Mesendoderm (in vitro differentiated cells): ENCODE measurements at regions not wholly inside any gene's neighbourhood (a gene's known extent, or its start where the extent isn't known, plus 50 kb on each side); places are given as distances from the start of the nearest gene placed in this dataset.

Experiments
- DNase-seq: peaks from one replicate; pipeline ENCODE4 v3.0.0; 2013
- H2AK5ac ChIP-seq: 2 replicates; pipeline ENCODE4 v1.6.1; 2013; ENCODE audit warnings: low read length, inconsistent platforms
- H2BK120ac ChIP-seq: 2 replicates; pipeline ENCODE4 v1.6.1; 2013; ENCODE audit warnings: low read depth, mild to moderate bottlenecking, low read length, moderate library complexity, mixed read lengths
- H2BK15ac ChIP-seq: replicated peaks from 2 replicates; pipeline ENCODE4 v1.6.1; 2013; ENCODE audit warnings: low read depth, mild to moderate bottlenecking, moderate library complexity
- H2BK5ac ChIP-seq: 2 replicates; pipeline ENCODE4 v1.6.1; 2013; ENCODE audit warnings: low read length, inconsistent platforms
- H3K18ac ChIP-seq: 2 replicates; pipeline ENCODE4 v1.6.1; 2013; ENCODE audit warnings: mild to moderate bottlenecking, low read length, mixed read lengths
- H3K23ac ChIP-seq: one replicate; pipeline ENCODE4 v1.6.1; 2013; ENCODE audit warnings: low read length
- H3K27ac ChIP-seq: 2 replicates; pipeline ENCODE4 v1.5.1; 2013; ENCODE audit warnings: low read depth, mild to moderate bottlenecking, inconsistent platforms, low read length, moderate library complexity
- H3K27me3 ChIP-seq: 2 replicates; pipeline ENCODE4 v1.6.1; 2013; ENCODE audit warnings: low read length, control low read depth, mild to moderate bottlenecking, inconsistent platforms; ENCODE audit not compliant: insufficient read depth, poor library complexity
- H3K36me3 ChIP-seq: 2 replicates; pipeline ENCODE4 v1.6.1; 2013; ENCODE audit warnings: low read length, inconsistent platforms; ENCODE audit not compliant: control insufficient read depth, insufficient read depth
- H3K4ac ChIP-seq: one replicate; pipeline ENCODE4 v1.6.1; 2013; ENCODE audit warnings: low read depth, mild to moderate bottlenecking, low read length, moderate library complexity
- H3K4me1 ChIP-seq: 2 replicates; pipeline ENCODE4 v1.6.1; 2013; ENCODE audit warnings: low read depth, low read length, inconsistent platforms; ENCODE audit not compliant: control insufficient read depth
- H3K4me2 ChIP-seq: 2 replicates; pipeline ENCODE4 v1.6.1; 2013; ENCODE audit warnings: low read length
- H3K4me3 ChIP-seq: 2 replicates; pipeline ENCODE4 v1.5.1; 2013; ENCODE audit warnings: mild to moderate bottlenecking, low read length
- H3K56ac ChIP-seq: one replicate; pipeline ENCODE4 v1.6.1; 2013; ENCODE audit warnings: low read length
- H3K79me1 ChIP-seq: 2 replicates; pipeline ENCODE4 v1.6.1; 2013; ENCODE audit warnings: low read length, inconsistent platforms
- H3K79me2 ChIP-seq: 2 replicates; pipeline ENCODE4 v1.6.1; 2013; ENCODE audit warnings: mild to moderate bottlenecking, low read length; ENCODE audit not compliant: control insufficient read depth, insufficient read depth
- H3K9ac ChIP-seq: 2 replicates; pipeline ENCODE4 v1.6.1; 2013; ENCODE audit warnings: low read length, inconsistent platforms
- H4K5ac ChIP-seq: one replicate; pipeline ENCODE4 v1.6.1; 2013; ENCODE audit warnings: low read length
- H4K8ac ChIP-seq: one replicate; pipeline ENCODE4 v1.6.1; 2013; ENCODE audit warnings: low read depth, mild to moderate bottlenecking, control low read depth, low read length, moderate library complexity
- WGBS: extraction: QIAGEN DNeasy Blood & Tissue Kit; methylation state at CpG from one replicate; pipeline ENCODE4 v1.1.7; 2013; ENCODE audit warnings: low lambda C conversion rate, missing lambda C conversion rate; ENCODE audit not compliant: insufficient coverage; ENCODE audit errors: extremely low coverage; 5-methylcytosine and 5-hydroxymethylcytosine counted together

- H3K79me1 ChIP-seq, result no peaks in the 10 kb centered on the region
- H3K18ac ChIP-seq, result no peak overlapping the region
- no peaks in the 10 kb centered on the region for H3K4me1 ChIP-seq
- no peak overlapping the region for H3K9ac ChIP-seq
- no peaks in the 10 kb centered on the region for H3K79me2 ChIP-seq
- no peak overlapping the region for H3K23ac ChIP-seq
- no peak overlapping the region for H2AK5ac ChIP-seq
- no peaks in the 10 kb centered on the region for H3K36me3 ChIP-seq
- no peak overlapping the region for H3K4me3 ChIP-seq
- H3K27me3 ChIP-seq, result no peaks in the 10 kb centered on the region
- WGBS, result no CpG with 5 or more reads among the region's 2 CpGs
- no peak overlapping the region for H4K8ac ChIP-seq
- H2BK120ac ChIP-seq, result no peak overlapping the region
- no peak overlapping the region for H2BK15ac ChIP-seq
- no peak overlapping the region for H3K4me2 ChIP-seq
- no peak overlapping the region for H2BK5ac ChIP-seq
- no peak overlapping the region for H3K4ac ChIP-seq
- H3K56ac ChIP-seq, result no peak overlapping the region
- DNase-seq, result no peak
- H4K5ac ChIP-seq, result no peak overlapping the region
- H3K27ac ChIP-seq, result no peak overlapping the region
These were observed 170.5 kb downstream of the RAB11FIP2 start for GRCh38 chr10:117876210-117876609.

GRCh38 chr10:117878626-117879025, 168.1 kb downstream of the RAB11FIP2 start:
- Histone ChIP-seq H4K8ac (no peak overlapping the region), H3K18ac (no peak overlapping the region), H2AK5ac (no peak overlapping the region), H3K23ac (no peak overlapping the region), H2BK15ac (no peak overlapping the region), H3K4ac (no peak overlapping the region), H3K4me1 (no peaks in the 10 kb centered on the region), H3K9ac (no peak overlapping the region), H3K79me2 (no peaks in the 10 kb centered on the region), H3K79me1 (no peaks in the 10 kb centered on the region), H4K5ac (no peak overlapping the region), H2BK5ac (no peak overlapping the region), H3K4me3 (no peak overlapping the region), H3K36me3 (no peaks in the 10 kb centered on the region), H3K27ac (no peak overlapping the region), H2BK120ac (no peak overlapping the region), H3K4me2 (no peak overlapping the region), H3K27me3 (no peaks in the 10 kb centered on the region), H3K56ac (no peak overlapping the region)
- no peak for DNase-seq
- WGBS, result no CpG with 5 or more reads among the region's 5 CpGs

GRCh38 chr10:117884093-117884492, 162.6 kb downstream of the RAB11FIP2 start:
- no peak for DNase-seq
- H3K36me3 ChIP-seq, result no peaks in the 10 kb centered on the region
- H3K79me2 ChIP-seq, result no peaks in the 10 kb centered on the region
- H3K79me1 ChIP-seq, result no peaks in the 10 kb centered on the region
- H3K4ac ChIP-seq, result no peak overlapping the region
- WGBS, result no CpG with 5 or more reads among the region's 4 CpGs
- no peak overlapping the region for H4K5ac ChIP-seq
- H3K4me2 ChIP-seq, result no peak overlapping the region
- no peak overlapping the region for H2BK5ac ChIP-seq
- no peak overlapping the region for H3K27ac ChIP-seq
- no peaks in the 10 kb centered on the region for H3K27me3 ChIP-seq
- no peak overlapping the region for H3K56ac ChIP-seq
- H3K9ac ChIP-seq, result no peak overlapping the region
- no peak overlapping the region for H3K4me3 ChIP-seq
- H2AK5ac ChIP-seq, result no peak overlapping the region
- H4K8ac ChIP-seq, result no peak overlapping the region
- no peak overlapping the region for H2BK120ac ChIP-seq
- no peak overlapping the region for H3K18ac ChIP-seq
- no peaks in the 10 kb centered on the region for H3K4me1 ChIP-seq
- H2BK15ac ChIP-seq, result no peak overlapping the region
- no peak overlapping the region for H3K23ac ChIP-seq

GRCh38 chr10:117884592-117884991, 162.1 kb downstream of the RAB11FIP2 start:
- Histone ChIP-seq H4K8ac (no peak overlapping the region), H3K36me3 (no peaks in the 10 kb centered on the region), H3K79me2 (no peaks in the 10 kb centered on the region), H3K4me3 (no peak overlapping the region), H3K4me1 (no peaks in the 10 kb centered on the region), H3K9ac (no peak overlapping the region), H4K5ac (no peak overlapping the region), H3K23ac (no peak overlapping the region), H3K27me3 (no peaks in the 10 kb centered on the region), H2AK5ac (no peak overlapping the region), H3K27ac (no peak overlapping the region), H2BK120ac (no peak overlapping the region), H2BK5ac (no peak overlapping the region), H3K4me2 (no peak overlapping the region), H3K79me1 (no peaks in the 10 kb centered on the region), H3K18ac (no peak overlapping the region), H3K56ac (no peak overlapping the region), H3K4ac (no peak overlapping the region), H2BK15ac (no peak overlapping the region)
- WGBS, result no CpG with 5 or more reads among the region's 6 CpGs
- no peak for DNase-seq

GRCh38 chr10:117885206-117885829, 161.4 kb downstream of the RAB11FIP2 start:
- Histone ChIP-seq H3K79me1 (no peaks in the 10 kb centered on the region), H2BK120ac (no peak overlapping the region), H4K5ac (no peak overlapping the region)

GRCh38 chr10:117886766-117887165, 160.0 kb downstream of the RAB11FIP2 start:
- no peak overlapping the region for H3K4ac ChIP-seq
- no peak overlapping the region for H3K4me2 ChIP-seq
- H3K23ac ChIP-seq, result no peak overlapping the region
- no peak overlapping the region for H3K27ac ChIP-seq
- no peak overlapping the region for H4K8ac ChIP-seq
- no peak overlapping the region for H2AK5ac ChIP-seq
- no CpG with 5 or more reads among the region's 7 CpGs for WGBS
- no peaks in the 10 kb centered on the region for H3K27me3 ChIP-seq
- no peak for DNase-seq
- H3K9ac ChIP-seq, result no peak overlapping the region
- no peak overlapping the region for H3K56ac ChIP-seq
- no peaks in the 10 kb centered on the region for H3K36me3 ChIP-seq
- H3K18ac ChIP-seq, result no peak overlapping the region
- H3K4me3 ChIP-seq, result no peak overlapping the region
- no peak overlapping the region for H2BK5ac ChIP-seq
- no peak overlapping the region for H4K5ac ChIP-seq
- H3K4me1 ChIP-seq, result no peaks in the 10 kb centered on the region
- no peaks in the 10 kb centered on the region for H3K79me2 ChIP-seq
- H2BK120ac ChIP-seq, result no peak overlapping the region
- H3K79me1 ChIP-seq, result no peaks in the 10 kb centered on the region
- no peak overlapping the region for H2BK15ac ChIP-seq

More at GRCh38 chr10:117885206-117885829, 161.4 kb downstream of the RAB11FIP2 start:
- Histone ChIP-seq H3K23ac (no peak overlapping the region), H3K27ac (no peak overlapping the region), H3K4me1 (no peaks in the 10 kb centered on the region), H3K56ac (no peak overlapping the region), H3K36me3 (no peaks in the 10 kb centered on the region), H3K4me2 (no peak overlapping the region), H2BK5ac (no peak overlapping the region), H2BK15ac (no peak overlapping the region), H3K79me2 (no peaks in the 10 kb centered on the region), H3K4me3 (no peak overlapping the region), H3K18ac (no peak overlapping the region), H4K8ac (no peak overlapping the region), H2AK5ac (no peak overlapping the region), H3K4ac (no peak overlapping the region), H3K27me3 (no peaks in the 10 kb centered on the region), H3K9ac (no peak overlapping the region)
- no CpG with 5 or more reads among the region's 14 CpGs for WGBS
- peak; percentile 27 for DNase-seq
